ENCODE measurements at regions not wholly inside any gene's neighbourhood (a gene's known extent, or its start where the extent isn't known, plus 50 kb on each side); places are given as distances from the start of the nearest gene placed in this dataset.

- Histone ChIP-seq H3K4me3 (ENCODE audit: low read length) (no peak overlapping the region), H3K4me1 (ENCODE audit: insufficient read depth, low read length) (no peaks in the 10 kb centered on the region), H3K36me3 (ENCODE audit: insufficient read depth, low read depth, low read length) (no peaks in the 10 kb centered on the region)
Observed at GRCh38 chr5:158223054-158223600, 364.2 kb upstream of the CLINT1 start.

DNA sequence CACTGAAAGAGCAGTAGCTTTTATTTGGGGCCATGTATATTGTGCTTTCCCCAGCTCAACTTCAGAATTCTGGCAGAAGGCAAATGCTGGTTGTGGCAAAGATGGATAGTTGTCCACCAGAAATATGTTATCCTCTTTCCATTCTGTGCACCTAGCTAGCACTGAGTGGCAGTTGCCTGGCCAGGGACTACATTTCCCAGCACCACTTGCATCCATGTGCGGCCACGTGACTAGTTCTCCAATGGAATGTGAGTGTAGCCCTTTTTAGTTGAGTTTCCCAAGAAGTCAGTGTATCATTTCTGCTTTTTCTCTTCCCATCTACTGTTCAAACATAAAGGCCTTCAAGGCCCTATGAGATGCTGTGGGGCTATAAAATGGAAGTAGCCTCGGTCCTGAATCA is 354.0 kb upstream of the CLINT1 start:
- Histone ChIP-seq H3K4me1 (ENCODE audit: insufficient read depth, low read length) (no peaks in the 10 kb centered on the region), H3K9ac (ENCODE audit: low read depth, low read length) (no peak overlapping the region), H3K4me3 (ENCODE audit: low read length) (no peak overlapping the region), H3K9me3 (ENCODE audit: insufficient read depth, low read depth, low read length) (no peaks in the 10 kb centered on the region), H3K27ac (ENCODE audit: low read length) (no peak overlapping the region), H3K36me3 (ENCODE audit: insufficient read depth, low read depth, low read length) (no peaks in the 10 kb centered on the region), H3K27me3 (ENCODE audit: insufficient read depth, low read length) (no peaks in the 10 kb centered on the region)

More at GRCh38 chr5:158223054-158223600, 364.2 kb upstream of the CLINT1 start:
- no peak overlapping the region for H3K9ac ChIP-seq (ENCODE audit: low read depth, low read length)
- H3K27me3 ChIP-seq (ENCODE audit: insufficient read depth, low read length) = no peaks in the 10 kb centered on the region
- H3K9me3 ChIP-seq (ENCODE audit: insufficient read depth, low read depth, low read length) = no peaks in the 10 kb centered on the region
- no peak overlapping the region for H3K27ac ChIP-seq (ENCODE audit: low read length)

- Histone ChIP-seq H3K36me3 (ENCODE audit: insufficient read depth, low read depth, low read length) (no peaks in the 10 kb centered on the region), H3K4me1 (ENCODE audit: insufficient read depth, low read length) (no peaks in the 10 kb centered on the region), H3K27me3 (ENCODE audit: insufficient read depth, low read length) (no peaks in the 10 kb centered on the region), H3K4me3 (ENCODE audit: low read length) (no peak overlapping the region), H3K9ac (ENCODE audit: low read depth, low read length) (no peak overlapping the region), H3K9me3 (ENCODE audit: insufficient read depth, low read depth, low read length) (no peaks in the 10 kb centered on the region), H3K27ac (ENCODE audit: low read length) (no peak overlapping the region)
Observed at GRCh38 chr5:158212237-158212636, 353.3 kb upstream of the CLINT1 start.

- Histone ChIP-seq H3K9ac (ENCODE audit: low read depth, low read length) (no peak overlapping the region), H3K4me3 (ENCODE audit: low read length) (no peak overlapping the region), H3K36me3 (ENCODE audit: insufficient read depth, low read depth, low read length) (no peaks in the 10 kb centered on the region), H3K4me1 (ENCODE audit: insufficient read depth, low read length) (no peaks in the 10 kb centered on the region), H3K27ac (ENCODE audit: low read length) (no peak overlapping the region), H3K27me3 (ENCODE audit: insufficient read depth, low read length) (no peaks in the 10 kb centered on the region), H3K9me3 (ENCODE audit: insufficient read depth, low read depth, low read length) (no peaks in the 10 kb centered on the region)
Observed at GRCh38 chr5:158209219-158209908, 350.4 kb upstream of the CLINT1 start.

DNA sequence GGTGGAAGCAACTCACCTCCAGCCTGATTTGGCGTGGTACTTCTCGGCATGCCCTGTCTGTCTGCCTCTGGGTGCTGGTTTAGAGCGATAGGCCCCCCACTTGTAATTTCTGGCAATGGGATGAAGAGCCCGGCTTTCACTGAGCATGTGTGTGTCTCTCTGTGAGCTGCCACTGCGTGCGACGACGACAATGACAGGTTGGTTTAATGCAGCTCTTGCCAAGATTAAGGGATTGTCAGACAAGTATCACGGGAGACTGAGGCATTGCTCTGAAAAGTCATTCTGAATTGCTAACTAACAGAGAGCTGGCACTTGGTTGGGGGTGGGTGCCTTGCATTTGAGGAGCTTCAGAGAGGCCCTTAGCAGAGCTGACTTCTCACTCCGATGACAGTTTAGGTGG is 348.8 kb upstream of the CLINT1 start:
- Histone ChIP-seq H3K9me3 (ENCODE audit: insufficient read depth, low read depth, low read length) (no peaks in the 10 kb centered on the region), H3K4me1 (ENCODE audit: insufficient read depth, low read length) (no peaks in the 10 kb centered on the region), H3K27me3 (ENCODE audit: insufficient read depth, low read length) (no peaks in the 10 kb centered on the region), H3K27ac (ENCODE audit: low read length) (no peak overlapping the region), H3K9ac (ENCODE audit: low read depth, low read length) (no peak overlapping the region), H3K4me3 (ENCODE audit: low read length) (no peak overlapping the region), H3K36me3 (ENCODE audit: insufficient read depth, low read depth, low read length) (no peaks in the 10 kb centered on the region)

DNA sequence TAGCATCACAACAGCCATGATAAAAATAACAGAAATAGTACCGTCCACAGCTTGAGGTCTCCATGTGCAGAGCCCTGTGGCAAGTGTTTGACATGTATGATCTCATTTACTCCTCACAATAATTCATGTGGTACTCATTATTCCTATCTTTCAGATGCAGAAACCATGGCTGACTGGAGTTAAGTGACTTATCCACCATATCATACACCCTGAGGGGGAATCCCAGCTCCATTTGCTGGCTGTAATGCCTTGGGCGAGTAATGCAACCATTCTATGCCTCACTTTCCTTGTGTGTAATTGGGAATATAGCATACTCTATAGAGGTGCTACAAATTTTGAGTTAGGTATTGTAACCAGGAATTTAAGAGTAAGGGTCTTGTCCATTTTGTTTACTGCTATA is 347.0 kb upstream of the CLINT1 start:
- Histone ChIP-seq H3K9ac (ENCODE audit: low read depth, low read length) (no peak overlapping the region), H3K4me1 (ENCODE audit: insufficient read depth, low read length) (no peaks in the 10 kb centered on the region), H3K27ac (ENCODE audit: low read length) (no peak overlapping the region), H3K9me3 (ENCODE audit: insufficient read depth, low read depth, low read length) (no peaks in the 10 kb centered on the region), H3K27me3 (ENCODE audit: insufficient read depth, low read length) (no peaks in the 10 kb centered on the region), H3K36me3 (ENCODE audit: insufficient read depth, low read depth, low read length) (no peaks in the 10 kb centered on the region), H3K4me3 (ENCODE audit: low read length) (no peak overlapping the region)

DNA sequence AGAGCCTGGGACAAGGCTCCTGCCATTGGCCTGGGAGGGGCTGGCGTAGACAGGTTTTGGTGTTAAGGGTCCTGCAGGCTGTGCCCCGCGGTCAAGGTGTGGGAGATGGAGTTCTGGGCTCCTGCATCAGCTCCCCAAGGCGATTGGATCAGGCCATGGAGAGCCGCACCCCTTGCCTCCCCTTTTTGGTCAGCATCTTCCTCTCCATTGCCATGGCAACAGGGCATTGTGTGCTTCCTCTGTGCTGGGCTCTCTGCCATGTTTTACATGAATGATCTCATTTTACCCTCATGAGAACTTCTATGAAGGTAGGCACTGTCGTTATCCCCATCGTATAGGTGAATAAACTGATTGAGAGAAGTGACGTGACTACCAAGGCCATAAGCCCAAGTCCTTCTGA is 344.3 kb upstream of the CLINT1 start:
- no peak overlapping the region for H3K4me3 ChIP-seq (ENCODE audit: low read length)
- no peaks in the 10 kb centered on the region for H3K36me3 ChIP-seq (ENCODE audit: insufficient read depth, low read depth, low read length)

DNA sequence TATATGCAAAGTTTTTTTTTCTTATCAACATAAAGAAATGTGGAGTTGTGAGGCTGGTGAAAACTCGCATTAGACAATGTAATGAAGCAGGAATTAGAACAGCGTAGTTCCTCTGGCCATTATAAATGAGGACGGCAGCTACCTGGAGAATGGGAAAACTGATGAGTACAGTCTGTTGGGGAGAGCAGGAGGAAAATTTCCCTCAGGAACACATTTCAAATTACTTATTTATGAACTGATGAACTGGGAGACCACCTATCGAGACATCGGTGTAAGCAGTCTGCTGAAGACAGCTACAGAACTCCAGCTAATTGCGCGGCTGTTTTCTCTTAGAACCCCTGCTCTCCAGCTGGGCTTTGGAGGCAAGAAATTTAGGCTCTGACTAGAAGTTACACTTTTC is 343.9 kb upstream of the CLINT1 start:
- Histone ChIP-seq H3K27me3 (ENCODE audit: insufficient read depth, low read length) (no peaks in the 10 kb centered on the region), H3K4me3 (ENCODE audit: low read length) (no peak overlapping the region), H3K4me1 (ENCODE audit: insufficient read depth, low read length) (no peaks in the 10 kb centered on the region), H3K9ac (ENCODE audit: low read depth, low read length) (no peak overlapping the region), H3K36me3 (ENCODE audit: insufficient read depth, low read depth, low read length) (no peaks in the 10 kb centered on the region), H3K27ac (ENCODE audit: low read length) (no peak overlapping the region), H3K9me3 (ENCODE audit: insufficient read depth, low read depth, low read length) (no peaks in the 10 kb centered on the region)

More for the DNA sequence above, 344.3 kb upstream of the CLINT1 start:
- Histone ChIP-seq H3K9ac (ENCODE audit: low read depth, low read length) (no peak overlapping the region), H3K27me3 (ENCODE audit: insufficient read depth, low read length) (no peaks in the 10 kb centered on the region), H3K9me3 (ENCODE audit: insufficient read depth, low read depth, low read length) (no peaks in the 10 kb centered on the region), H3K4me1 (ENCODE audit: insufficient read depth, low read length) (no peaks in the 10 kb centered on the region), H3K27ac (ENCODE audit: low read length) (no peak overlapping the region)

DNA sequence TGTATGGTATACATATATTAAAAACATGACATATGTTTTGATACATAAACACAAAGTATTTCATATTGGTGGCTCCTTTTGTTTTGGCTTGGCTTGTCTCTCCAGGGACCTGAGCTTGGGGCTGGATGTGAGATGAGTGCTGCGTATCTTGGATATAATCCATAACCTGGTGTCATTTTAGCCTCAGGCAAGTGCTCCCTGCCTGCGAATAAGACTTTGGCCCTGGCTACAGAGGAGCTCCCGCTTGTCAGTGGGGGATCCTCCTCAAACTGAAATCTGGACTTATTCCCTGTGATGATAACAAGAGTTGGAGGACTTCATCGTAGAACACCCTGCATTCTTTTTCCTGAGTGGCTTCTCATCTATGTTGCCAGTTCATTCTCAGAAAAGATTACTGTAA is 341.7 kb upstream of the CLINT1 start:
- H3K4me1 ChIP-seq (ENCODE audit: insufficient read depth, low read length) = no peaks in the 10 kb centered on the region

GRCh38 chr5:158198636-158199035 is 339.7 kb upstream of the CLINT1 start:
- H3K27ac ChIP-seq (ENCODE audit: low read length) = no peak overlapping the region
- no peaks in the 10 kb centered on the region for H3K27me3 ChIP-seq (ENCODE audit: insufficient read depth, low read length)
- no peak overlapping the region for H3K4me3 ChIP-seq (ENCODE audit: low read length)
- H3K9ac ChIP-seq (ENCODE audit: low read depth, low read length) = no peak overlapping the region
- no peaks in the 10 kb centered on the region for H3K36me3 ChIP-seq (ENCODE audit: insufficient read depth, low read depth, low read length)
- no peaks in the 10 kb centered on the region for H3K4me1 ChIP-seq (ENCODE audit: insufficient read depth, low read length)
- H3K9me3 ChIP-seq (ENCODE audit: insufficient read depth, low read depth, low read length) = no peaks in the 10 kb centered on the region

More for the DNA sequence above, 341.7 kb upstream of the CLINT1 start:
- H3K4me3 ChIP-seq (ENCODE audit: low read length) = no peak overlapping the region
- no peak overlapping the region for H3K9ac ChIP-seq (ENCODE audit: low read depth, low read length)
- no peaks in the 10 kb centered on the region for H3K9me3 ChIP-seq (ENCODE audit: insufficient read depth, low read depth, low read length)
- no peaks in the 10 kb centered on the region for H3K27me3 ChIP-seq (ENCODE audit: insufficient read depth, low read length)
- no peaks in the 10 kb centered on the region for H3K36me3 ChIP-seq (ENCODE audit: insufficient read depth, low read depth, low read length)
- H3K27ac ChIP-seq (ENCODE audit: low read length) = no peak overlapping the region

- Histone ChIP-seq H3K36me3 (ENCODE audit: insufficient read depth, low read depth, low read length) (no peaks in the 10 kb centered on the region), H3K27me3 (ENCODE audit: insufficient read depth, low read length) (no peaks in the 10 kb centered on the region), H3K27ac (ENCODE audit: low read length) (no peak overlapping the region), H3K4me3 (ENCODE audit: low read length) (no peak overlapping the region), H3K4me1 (ENCODE audit: insufficient read depth, low read length) (no peaks in the 10 kb centered on the region), H3K9ac (ENCODE audit: low read depth, low read length) (no peak overlapping the region), H3K9me3 (ENCODE audit: insufficient read depth, low read depth, low read length) (peaks cover 16% of the 10 kb centered on the region; the same call in 1 of the 2 replicates)
Observed at GRCh38 chr5:158195416-158196210, 336.7 kb upstream of the CLINT1 start.

DNA sequence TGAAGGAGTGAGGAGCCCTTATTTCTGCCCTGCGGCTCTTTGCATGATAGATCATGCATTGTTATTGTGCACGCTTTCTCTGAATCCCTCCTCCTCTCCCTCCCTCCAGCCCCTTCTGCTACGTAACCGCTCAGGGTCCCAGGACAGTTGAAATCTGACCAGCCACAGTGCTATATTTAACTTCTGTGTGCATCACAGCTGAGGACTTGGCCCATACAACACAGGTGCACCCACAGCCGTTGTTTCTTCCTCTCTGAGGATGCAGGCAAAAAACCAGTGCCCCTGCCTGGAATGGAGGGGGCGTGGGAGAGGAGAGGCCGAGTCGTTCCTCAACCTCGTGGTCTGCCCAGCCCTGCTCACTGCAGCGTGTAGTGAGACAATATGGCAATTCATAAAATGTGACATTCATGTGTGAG is 335.6 kb upstream of the CLINT1 start:
- no peaks in the 10 kb centered on the region for H3K27me3 ChIP-seq (ENCODE audit: insufficient read depth, low read length)
- H3K36me3 ChIP-seq (ENCODE audit: insufficient read depth, low read depth, low read length) = no peaks in the 10 kb centered on the region
- H3K27ac ChIP-seq (ENCODE audit: low read length) = no peak overlapping the region
- no peak overlapping the region for H3K9ac ChIP-seq (ENCODE audit: low read depth, low read length)
- peaks cover 16% of the 10 kb centered on the region; the same call in 1 of the 2 replicates for H3K9me3 ChIP-seq (ENCODE audit: insufficient read depth, low read depth, low read length)
- no peak overlapping the region for H3K4me3 ChIP-seq (ENCODE audit: low read length)
- H3K4me1 ChIP-seq (ENCODE audit: insufficient read depth, low read length) = no peaks in the 10 kb centered on the region

Data from iPS-20b (cell line).